Retinal pigment epithelial cell (primary cell): ENCODE measurements at regions not wholly inside any gene's neighbourhood (a gene's known extent, or its start where the extent isn't known, plus 50 kb on each side); places are given as distances from the start of the nearest gene placed in this dataset.
"Not testable (repeated sequence)": the region's sequence is repeated elsewhere in the genome, so short reads cannot be mapped to it uniquely, and the experiment has no call there.

Experiments used
- DNase-seq: peaks from one replicate; pipeline ENCODE4 v3.0.0-alpha.2; 2010; ENCODE audit warnings: low read depth
- H3K4me3 ChIP-seq: 2 replicates; pipeline ENCODE4 v1.5.1; 2011; ENCODE audit warnings: mild to moderate bottlenecking, low read length, control low read depth, moderate library complexity
- TF ChIP-seq, protein P1 (sequence below): conservative IDR thresholded peaks from 2 replicates; pipeline ENCODE4 v1.5.1; 2011; ENCODE audit warnings: low read depth, low read length, control low read depth, inconsistent platforms

DNA sequence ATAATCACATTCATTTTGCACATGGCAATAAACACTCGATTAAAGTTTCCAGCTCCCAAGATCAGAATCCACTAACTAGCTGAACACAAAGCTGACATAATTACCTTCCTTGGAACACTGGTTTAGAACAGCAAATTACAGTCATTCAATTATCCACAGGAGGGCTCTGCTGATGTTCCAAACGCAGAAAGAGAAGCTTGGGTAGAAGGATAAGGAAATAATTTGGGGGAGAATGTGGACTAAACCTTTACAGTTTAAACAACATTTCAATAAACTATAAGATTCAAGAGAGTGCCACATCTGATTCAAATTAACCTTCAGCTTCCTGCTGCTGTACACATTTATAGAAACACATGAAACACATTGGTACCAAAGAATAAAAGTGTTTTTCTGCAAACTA, 67.8 kb upstream of the ARL4C start:
- H3K4me3 ChIP-seq = no peak overlapping the region
- TF ChIP-seq, protein P1, sequence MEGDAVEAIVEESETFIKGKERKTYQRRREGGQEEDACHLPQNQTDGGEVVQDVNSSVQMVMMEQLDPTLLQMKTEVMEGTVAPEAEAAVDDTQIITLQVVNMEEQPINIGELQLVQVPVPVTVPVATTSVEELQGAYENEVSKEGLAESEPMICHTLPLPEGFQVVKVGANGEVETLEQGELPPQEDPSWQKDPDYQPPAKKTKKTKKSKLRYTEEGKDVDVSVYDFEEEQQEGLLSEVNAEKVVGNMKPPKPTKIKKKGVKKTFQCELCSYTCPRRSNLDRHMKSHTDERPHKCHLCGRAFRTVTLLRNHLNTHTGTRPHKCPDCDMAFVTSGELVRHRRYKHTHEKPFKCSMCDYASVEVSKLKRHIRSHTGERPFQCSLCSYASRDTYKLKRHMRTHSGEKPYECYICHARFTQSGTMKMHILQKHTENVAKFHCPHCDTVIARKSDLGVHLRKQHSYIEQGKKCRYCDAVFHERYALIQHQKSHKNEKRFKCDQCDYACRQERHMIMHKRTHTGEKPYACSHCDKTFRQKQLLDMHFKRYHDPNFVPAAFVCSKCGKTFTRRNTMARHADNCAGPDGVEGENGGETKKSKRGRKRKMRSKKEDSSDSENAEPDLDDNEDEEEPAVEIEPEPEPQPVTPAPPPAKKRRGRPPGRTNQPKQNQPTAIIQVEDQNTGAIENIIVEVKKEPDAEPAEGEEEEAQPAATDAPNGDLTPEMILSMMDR = peak; percentile 33
- DNase-seq = no peak

DNA sequence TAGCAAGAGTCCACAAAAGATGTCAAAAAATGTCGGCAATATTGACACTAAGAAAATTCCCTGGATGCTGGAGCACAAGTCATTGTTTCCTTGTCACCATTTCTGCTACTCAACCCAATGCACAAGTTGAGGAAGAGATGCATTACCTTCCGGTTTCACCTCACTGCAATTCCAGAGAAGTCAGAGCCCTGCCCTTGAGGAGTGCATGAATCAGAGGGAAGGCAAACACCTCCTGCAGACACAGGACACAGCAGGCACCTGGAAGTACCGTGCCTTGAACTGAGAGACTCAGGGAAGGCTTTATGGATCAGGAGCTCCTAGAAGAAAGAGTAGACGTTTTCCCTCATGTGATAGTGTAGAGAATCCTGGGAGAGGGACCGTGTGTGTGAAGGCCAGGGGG, 62.7 kb upstream of the ARL4C start:
- H3K4me3 ChIP-seq = no peak overlapping the region
- no peak for DNase-seq
- TF ChIP-seq, protein P1 = no peak

DNA sequence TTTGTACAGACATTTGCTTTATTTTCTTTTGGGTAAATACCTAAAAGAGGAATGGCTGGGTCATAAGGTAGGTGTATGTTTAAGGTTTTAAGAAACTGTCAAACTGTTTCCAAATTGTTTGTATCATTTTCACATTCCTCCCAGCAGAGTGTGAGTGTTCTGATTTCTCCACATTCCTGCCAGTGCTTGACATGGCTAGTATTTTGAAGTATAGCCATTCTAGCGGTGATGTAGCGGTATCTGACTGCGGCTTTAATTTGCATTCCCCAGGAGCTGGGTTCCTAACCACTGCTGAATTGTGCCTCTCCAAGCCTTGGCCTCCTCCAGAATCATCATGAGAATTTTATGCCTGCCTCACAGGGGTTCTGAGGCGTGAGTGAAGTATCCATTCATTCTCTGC, 61.8 kb upstream of the ARL4C start:
- DNase-seq = no peak
- TF ChIP-seq, protein P1 = peak; percentile 42
- no peak overlapping the region for H3K4me3 ChIP-seq

DNA sequence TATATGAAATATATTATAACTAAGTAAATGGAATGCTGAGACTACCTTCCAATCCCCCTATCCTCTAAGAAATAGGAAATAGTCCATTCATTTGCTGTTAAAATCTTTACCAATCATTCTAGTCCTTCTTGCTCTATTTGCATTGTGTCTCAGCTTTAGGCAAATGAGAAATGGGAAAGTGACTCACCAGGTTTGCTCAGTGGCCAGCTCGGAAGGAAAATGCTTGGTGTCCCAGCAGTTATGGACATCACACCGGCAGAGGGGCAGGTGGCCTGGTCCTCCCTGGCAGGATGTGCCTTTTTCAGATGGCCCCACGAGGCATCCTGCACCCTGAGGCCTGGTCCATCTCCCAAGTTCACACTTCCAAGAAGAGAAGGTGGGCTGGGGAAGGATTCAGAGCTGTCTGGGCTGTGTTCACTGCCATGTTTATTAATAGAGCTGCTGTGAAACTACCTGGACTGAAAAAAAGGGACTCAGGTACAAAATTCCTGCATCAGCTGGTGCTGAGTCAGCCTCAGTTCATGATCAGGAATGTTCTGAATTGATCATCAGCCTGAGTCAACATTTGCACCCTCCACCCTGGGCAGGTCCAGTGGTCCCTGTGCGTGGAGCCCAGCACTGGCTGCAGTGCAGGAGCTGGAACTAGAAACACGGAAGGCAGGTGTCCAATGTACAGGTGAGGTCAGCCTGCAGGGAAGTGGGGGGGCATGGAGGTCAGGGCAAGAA, 60.1 kb upstream of the ARL4C start:
- TF ChIP-seq, protein P1 = no peak
- H3K4me3 ChIP-seq = no peak overlapping the region
- DNase-seq = no peak

DNA sequence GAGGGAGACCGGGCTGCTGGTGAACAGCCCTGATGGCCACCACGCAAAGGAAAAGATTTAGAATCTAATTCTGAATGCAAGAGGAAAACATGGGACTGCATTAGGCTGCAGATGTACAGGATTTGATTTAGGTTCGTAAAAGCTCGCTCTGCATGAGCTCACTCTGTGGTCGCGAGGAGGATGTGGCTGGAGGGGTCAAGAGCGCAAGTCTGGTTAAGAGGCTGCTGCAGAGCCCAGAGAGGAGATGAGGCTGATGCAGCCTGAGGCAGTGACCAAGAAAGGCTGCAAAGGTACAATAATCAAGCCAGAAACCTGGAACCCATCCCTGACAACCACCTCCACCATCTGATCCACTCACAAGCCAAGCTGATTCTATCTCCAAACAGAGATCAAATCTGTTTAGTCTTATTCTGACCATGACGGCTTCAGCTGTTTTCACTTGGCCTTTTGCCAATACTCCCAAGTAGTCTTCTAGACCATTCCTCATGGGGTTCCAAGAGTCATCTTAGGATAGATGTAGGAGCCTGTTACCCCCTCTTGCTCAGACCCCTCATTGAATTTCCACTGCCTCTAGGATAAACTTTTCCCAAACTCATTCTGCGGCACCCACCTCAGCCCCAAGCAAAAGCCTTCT, 58.9 kb upstream of the ARL4C start:
- TF ChIP-seq, protein P1 = no peak

DNA sequence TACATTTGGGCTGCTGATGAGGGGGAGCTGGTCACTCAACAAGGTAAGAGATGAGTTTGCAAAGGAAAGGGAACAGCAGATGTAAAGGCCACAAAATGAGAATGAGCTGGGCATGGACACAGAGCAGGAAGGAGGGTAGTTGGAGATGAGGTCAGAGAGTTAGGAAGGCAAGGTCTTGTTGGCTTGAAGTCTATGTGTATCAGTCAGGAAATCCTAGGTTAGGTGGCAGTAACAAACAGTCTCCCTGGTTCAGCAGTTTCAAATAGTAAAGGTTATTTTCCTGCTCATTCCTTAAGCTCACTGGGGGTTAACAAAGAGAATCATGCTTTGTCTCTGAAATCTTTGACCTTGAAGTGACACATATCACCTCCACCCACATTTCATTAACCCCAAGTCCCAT, 58.3 kb upstream of the ARL4C start:
- no peak overlapping the region for H3K4me3 ChIP-seq
- DNase-seq = no peak
- TF ChIP-seq, protein P1 = no peak

More for the DNA sequence above, 58.9 kb upstream of the ARL4C start:
- DNase-seq = no peak
- H3K4me3 ChIP-seq = no peak overlapping the region

DNA sequence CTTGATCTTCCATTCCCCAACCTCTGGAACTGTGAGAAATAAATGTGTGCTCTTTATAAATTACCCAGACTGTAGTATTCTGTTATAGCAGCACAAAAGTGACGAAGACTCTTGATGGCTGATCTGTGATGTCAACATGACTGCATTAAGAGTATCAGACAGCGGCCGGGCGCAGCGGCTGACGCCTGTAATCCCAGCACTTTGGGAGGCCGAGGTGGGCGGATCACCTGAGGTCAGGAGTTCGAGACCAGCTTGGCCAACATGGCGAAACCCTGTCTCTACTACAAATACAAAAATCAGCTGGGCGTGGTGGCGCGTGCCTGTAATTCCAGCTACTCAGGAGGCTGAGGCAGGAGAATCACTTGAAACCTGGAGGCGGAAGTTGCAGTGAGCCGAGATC, 56.3 kb upstream of the ARL4C start:
- DNase-seq, H3K4me3 ChIP-seq: not testable (repeated sequence)
